GM12874 (cell line): ENCODE measurements at regions not wholly inside any gene's neighbourhood (a gene's known extent, or its start where the extent isn't known, plus 50 kb on each side); places are given as distances from the start of the nearest gene placed in this dataset.

Source experiments
- CTCF ChIP-seq: IDR thresholded peaks from 2 replicates; pipeline ENCODE4 v1.5.1; 2011; ENCODE audit warnings: low read depth, mild to moderate bottlenecking, control low read depth, low read length, moderate library complexity; ENCODE audit not compliant: insufficient read depth

- TF ChIP-seq CTCF, result no peak
Observed at GRCh38 chr7:15805891-15806290, 119.4 kb upstream of the MEOX2 start.

- no peak for TF ChIP-seq CTCF
Observed at GRCh38 chr7:15802425-15802824, 115.9 kb upstream of the MEOX2 start.

- no peak for TF ChIP-seq CTCF
Observed at GRCh38 chr7:15801551-15801950, 115.1 kb upstream of the MEOX2 start.

- TF ChIP-seq CTCF, result no peak
Observed at GRCh38 chr7:15801041-15801440, 114.6 kb upstream of the MEOX2 start.

GRCh38 chr7:15798081-15798480 lies 111.6 kb upstream of the MEOX2 start:
- no peak for TF ChIP-seq CTCF

- TF ChIP-seq CTCF, result no peak
Observed at GRCh38 chr7:15795393-15795792, 108.9 kb upstream of the MEOX2 start.

- no peak for TF ChIP-seq CTCF
Observed at GRCh38 chr7:15794801-15795200, 108.3 kb upstream of the MEOX2 start.

GRCh38 chr7:15784694-15785030 lies 98.2 kb upstream of the MEOX2 start:
- TF ChIP-seq CTCF, result no peak
